IMR-90 (cell line): ENCODE measurements at regions not wholly inside any gene's neighbourhood (a gene's known extent, or its start where the extent isn't known, plus 50 kb on each side); places are given as distances from the start of the nearest gene placed in this dataset.
"Not testable (repeated sequence)": the region's sequence is repeated elsewhere in the genome, so short reads cannot be mapped to it uniquely, and the experiment has no call there.

Experiments used
- ATAC-seq: fragments of 200-7000 bp; cut with Tn5 transposase; 2 replicates; pipeline ENCODE4 v1.9.1; 2020; ENCODE audit warnings: low read depth, mild to moderate bottlenecking, moderate library complexity
- BruUV-seq: library from RNA; stranded (reverse); fragments of 400-500 nt; replicated peaks from 2 replicates; lab custom pipeline; 2021; lab: Mats Ljungman, UMichigan
- CTCF ChIA-PET: fragments of 300-600 bp; formaldehyde crosslinking; extraction: SDS; loops from one replicate; lab custom pipeline; 2021; ENCODE audit warnings: antibody characterized with exemption; lab: Yijun Ruan, JAX
- POLR2A ChIA-PET: fragments of 300-600 bp; sonication (Branson Sonifier 250); formaldehyde crosslinking; loops from one replicate; lab custom pipeline; 2022; ENCODE audit warnings: antibody characterized with exemption; ENCODE audit not compliant: unreplicated experiment; lab: Charles Lee
- DNase-seq: peaks from one replicate; pipeline ENCODE4 v3.0.0; 2013
- H2AFZ ChIP-seq: replicated peaks from 2 replicates; pipeline ENCODE3; 2013; ENCODE audit warnings: low read length, mild to moderate bottlenecking; ENCODE audit not compliant: poor library complexity
- H2AK5ac ChIP-seq: 2 replicates; pipeline ENCODE4 v1.6.1; 2013; ENCODE audit warnings: low read depth, low read length, inconsistent platforms
- H2AK9ac ChIP-seq: replicated peaks from 2 replicates; pipeline ENCODE3; 2013; ENCODE audit warnings: mild to moderate bottlenecking, low read depth, low read length, moderate library complexity; ENCODE audit not compliant: poor library complexity
- H2BK120ac ChIP-seq: 2 replicates; pipeline ENCODE4 v1.6.1; 2013; ENCODE audit warnings: low read depth, low read length, inconsistent platforms
- H2BK15ac ChIP-seq: 3 replicates; pipeline ENCODE4 v1.6.1; 2013; ENCODE audit warnings: low read depth, low read length, inconsistent platforms
- H2BK20ac ChIP-seq: 2 replicates; pipeline ENCODE4 v1.6.1; 2013; ENCODE audit warnings: low read depth, mild to moderate bottlenecking, inconsistent platforms, low read length, moderate library complexity
- H2BK5ac ChIP-seq: 2 replicates; pipeline ENCODE4 v1.6.1; 2013; ENCODE audit warnings: mild to moderate bottlenecking, low read depth, low read length, inconsistent platforms; ENCODE audit not compliant: poor library complexity, severe bottlenecking
- H3K14ac ChIP-seq: replicated peaks from 2 replicates; pipeline ENCODE4 v1.6.1; 2013; ENCODE audit warnings: low read depth, low read length, inconsistent platforms
- H3K18ac ChIP-seq: 2 replicates; pipeline ENCODE4 v1.6.1; 2013; ENCODE audit warnings: low read depth, low read length, control low read depth
- H3K23ac ChIP-seq: 2 replicates; pipeline ENCODE4 v1.6.1; 2013; ENCODE audit warnings: low read depth, low read length, inconsistent platforms
- H3K27ac ChIP-seq: 2 replicates; pipeline ENCODE4 v1.5.1; 2013; ENCODE audit warnings: mild to moderate bottlenecking, control low read depth, low read length; ENCODE audit not compliant: insufficient read depth
- H3K27me3 ChIP-seq: 2 replicates; pipeline ENCODE4 v1.6.1; 2013; ENCODE audit warnings: low read length; ENCODE audit not compliant: control insufficient read depth, insufficient read depth
- H3K36me3 ChIP-seq: 2 replicates; pipeline ENCODE4 v1.6.1; 2013; ENCODE audit warnings: low read length, mixed read lengths; ENCODE audit not compliant: control insufficient read depth, insufficient read depth
- H3K4ac ChIP-seq: 2 replicates; pipeline ENCODE4 v1.6.1; 2013; ENCODE audit warnings: low read depth, low read length, inconsistent platforms
- H3K4me1 ChIP-seq: 2 replicates; pipeline ENCODE4 v1.6.1; 2013; ENCODE audit warnings: low read length, mixed read lengths; ENCODE audit not compliant: control insufficient read depth, insufficient read depth
- H3K4me2 ChIP-seq: 2 replicates; pipeline ENCODE4 v1.6.1; 2013; ENCODE audit warnings: low read depth, mild to moderate bottlenecking, control low read depth, low read length, moderate library complexity
- H3K4me3 ChIP-seq: 2 replicates; pipeline ENCODE4 v1.5.1; 2013; ENCODE audit warnings: low read depth, mild to moderate bottlenecking, control low read depth, low read length, moderate library complexity; ENCODE audit not compliant: insufficient read depth
- H3K56ac ChIP-seq: 2 replicates; pipeline ENCODE4 v1.6.1; 2013; ENCODE audit warnings: low read length, inconsistent platforms; ENCODE audit not compliant: insufficient read depth; ENCODE audit errors: extremely low read depth
- H3K79me1 ChIP-seq, 2 experiments: 2 replicates each; pipeline ENCODE4 v1.6.1; 2013; ENCODE audit warnings: low read length in 2 of 2, inconsistent platforms in 1 of 2, low read depth in 1 of 2
- H3K9ac ChIP-seq: 2 replicates; pipeline ENCODE4 v1.6.1; 2013; ENCODE audit warnings: low read depth, low read length, control low read depth
- H3K9me1 ChIP-seq: 2 replicates; pipeline ENCODE4 v1.6.1; 2013; ENCODE audit warnings: low read length, inconsistent platforms; ENCODE audit not compliant: insufficient read depth
- H3K9me3 ChIP-seq: 2 replicates; pipeline ENCODE4 v1.6.1; 2013; ENCODE audit warnings: low read length; ENCODE audit not compliant: control insufficient read depth, insufficient read depth
- H4K20me1 ChIP-seq: 2 replicates; pipeline ENCODE4 v1.6.1; 2013; ENCODE audit warnings: low read length, inconsistent platforms; ENCODE audit not compliant: insufficient read depth
- H4K5ac ChIP-seq: 2 replicates; pipeline ENCODE4 v1.6.1; 2013; ENCODE audit warnings: mild to moderate bottlenecking, low read depth, low read length, control low read depth
- H4K8ac ChIP-seq, 2 experiments: 2 replicates each; pipeline ENCODE4 v1.6.1; 2013; ENCODE audit warnings: low read depth in 2 of 2, low read length in 2 of 2, control low read depth in 1 of 2, inconsistent platforms in 1 of 2
- H4K91ac ChIP-seq: 2 replicates; pipeline ENCODE4 v1.6.1; 2013; ENCODE audit warnings: low read depth, low read length, inconsistent platforms; ENCODE audit not compliant: insufficient read depth
- WGBS, 2 experiments: methylation state at CpG; one replicate each; pipeline versions ENCODE4 v1.1.5 to v1.1.7; 2013; ENCODE audit warnings: missing lambda C conversion rate in 2 of 2; ENCODE audit not compliant: insufficient read length in 1 of 2; ENCODE audit errors: extremely low coverage in 2 of 2; 5-methylcytosine and 5-hydroxymethylcytosine counted together
- dilution Hi-C: fragments of 300-500 bp; cut with HindIII; formaldehyde crosslinking; loops from one replicate; pipeline ENCODE4 v1.14.3; 2018; ENCODE audit warnings: low sequenced_read_pairs; ENCODE audit not compliant: unreplicated experiment
- in situ Hi-C: fragments of 300-500 bp; cut with MboI; formaldehyde crosslinking; loops from 3 replicates; pipeline ENCODE4 v1.14.3; 2019; ENCODE audit warnings: low sequenced_read_pairs, inconsistent platforms, mixed read lengths
- intact Hi-C: fragments of 100-400 bp; cut with micrococcal nuclease; formaldehyde crosslinking; loops from 2 replicates; pipeline ENCODE4 v1.10.0; 2022

DNA sequence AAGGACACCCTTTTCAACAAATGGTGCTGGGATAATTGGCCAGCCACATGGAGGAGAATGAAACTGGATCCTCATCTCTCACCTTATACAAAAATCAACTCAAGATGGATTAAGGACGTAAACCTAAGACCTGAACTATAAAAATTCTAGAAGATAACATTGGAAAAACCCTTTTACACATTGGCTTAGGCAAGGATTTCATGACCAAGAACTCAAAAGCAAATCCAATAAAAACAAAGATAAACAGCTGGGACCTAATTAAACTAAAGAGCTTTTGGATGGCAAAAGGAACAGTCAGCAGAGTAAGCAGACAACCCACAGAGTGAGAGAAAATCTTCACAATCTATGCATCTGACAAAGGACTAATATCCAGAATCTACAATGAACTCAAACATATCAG lies 96.9 kb upstream of the BNIP2 start:
- in situ Hi-C loops, CTCF ChIA-PET, H3K79me1 ChIP-seq, dilution Hi-C loops, H3K23ac ChIP-seq, H4K8ac ChIP-seq, ATAC-seq, H3K18ac ChIP-seq, H3K4ac ChIP-seq, H2AFZ ChIP-seq, H4K20me1 ChIP-seq, BruUV-seq, H3K56ac ChIP-seq, H3K9me1 ChIP-seq, H3K4me2 ChIP-seq, H2BK15ac ChIP-seq, H3K4me3 ChIP-seq, POLR2A ChIA-PET, H2AK9ac ChIP-seq, H3K27me3 ChIP-seq, H3K9me3 ChIP-seq, H3K4me1 ChIP-seq, H3K9ac ChIP-seq, DNase-seq, H4K91ac ChIP-seq, H4K5ac ChIP-seq, H3K14ac ChIP-seq, H3K36me3 ChIP-seq, H2BK5ac ChIP-seq, H2BK120ac ChIP-seq, intact Hi-C loops, H2BK20ac ChIP-seq, H2AK5ac ChIP-seq, H3K27ac ChIP-seq: not testable (repeated sequence)
- no CpG with 5 or more reads among the region's 1 CpG for WGBS, 2 experiments

DNA sequence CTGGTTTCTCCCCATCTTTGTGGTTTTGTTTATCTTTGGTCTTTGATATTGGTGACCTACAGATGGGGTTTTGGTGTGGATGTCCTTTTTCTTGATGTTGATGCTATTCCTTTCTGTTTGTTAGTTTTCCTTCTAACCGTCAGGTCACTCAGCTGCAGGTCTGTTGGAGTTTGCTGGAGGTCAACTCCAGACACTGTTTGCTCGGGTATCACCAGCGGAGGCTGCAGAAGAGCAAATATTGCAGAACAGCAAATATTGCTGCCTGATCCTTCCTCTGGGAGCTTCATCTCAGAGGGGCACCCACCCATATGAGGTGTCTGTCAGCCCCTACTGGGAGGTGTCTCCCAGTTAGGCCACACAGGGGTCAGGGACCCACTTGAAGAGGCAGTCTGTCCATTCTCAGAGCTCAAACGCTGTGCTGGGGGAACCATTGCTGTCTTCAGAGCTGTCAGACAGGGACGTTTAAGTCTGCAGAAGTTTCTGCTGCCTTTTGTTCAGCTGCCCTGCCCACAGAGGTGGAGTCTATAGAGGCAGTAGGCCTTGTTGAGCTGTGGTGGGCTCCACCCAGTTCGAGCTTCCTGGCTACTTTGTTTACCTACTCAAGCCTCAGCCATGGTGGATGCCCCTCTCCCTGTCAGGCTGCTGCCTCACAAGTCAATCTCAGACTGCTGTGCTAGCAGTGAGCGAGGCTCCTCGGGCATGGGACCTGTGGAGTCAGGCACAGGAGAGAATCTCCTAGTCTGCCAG lies 94.8 kb upstream of the BNIP2 start:
- ATAC-seq, H2AFZ ChIP-seq, BruUV-seq, H2BK20ac ChIP-seq, DNase-seq, H3K79me1 ChIP-seq, H4K5ac ChIP-seq, H4K8ac ChIP-seq, H3K4ac ChIP-seq, H3K9me3 ChIP-seq, CTCF ChIA-PET, H2BK5ac ChIP-seq, H3K4me2 ChIP-seq, intact Hi-C loops, H3K4me3 ChIP-seq, H3K4me1 ChIP-seq, H2AK9ac ChIP-seq, POLR2A ChIA-PET, H4K20me1 ChIP-seq, H3K14ac ChIP-seq, dilution Hi-C loops, H3K56ac ChIP-seq, H2BK15ac ChIP-seq, H4K91ac ChIP-seq, H3K9ac ChIP-seq, H3K9me1 ChIP-seq, H3K27ac ChIP-seq, H3K18ac ChIP-seq, in situ Hi-C loops, H2AK5ac ChIP-seq, H3K23ac ChIP-seq, H3K27me3 ChIP-seq, H2BK120ac ChIP-seq, H3K36me3 ChIP-seq: not testable (repeated sequence)
- 40% methylated on average over 2 of the region's 8 CpGs; no CpG with 5 or more reads in 1 of the 2 experiments for WGBS, 2 experiments
